Nephron (organoid): ENCODE measurements at regions not wholly inside any gene's neighbourhood (a gene's known extent, or its start where the extent isn't known, plus 50 kb on each side); places are given as distances from the start of the nearest gene placed in this dataset.
A peak's percentile ranks its signal among the peaks of the same experiment; 100 is the strongest.

Experiments used
- H3K27ac Mint-ChIP-seq, 3 experiments: 2 replicates each; pipeline ENCODE4 v1.8.0; 2020; ENCODE audit warnings: mixed read lengths in 3 of 3, mild to moderate bottlenecking in 2 of 3, moderate library complexity in 1 of 3
- H3K27me3 Mint-ChIP-seq: 2 replicates; pipeline ENCODE4 v1.8.0; 2021; ENCODE audit warnings: low read depth, mild to moderate bottlenecking, moderate library complexity, mixed read lengths
- H3K36me3 Mint-ChIP-seq: 2 replicates; pipeline ENCODE4 v1.8.0; 2020; ENCODE audit warnings: low read depth, mixed read lengths
- H3K4me1 Mint-ChIP-seq: 2 replicates; pipeline ENCODE4 v1.8.0; 2020; ENCODE audit warnings: mixed read lengths
- H3K4me3 Mint-ChIP-seq, 3 experiments: 2 replicates each; pipeline ENCODE4 v1.8.0; 2020; ENCODE audit warnings: mild to moderate bottlenecking in 3 of 3, mixed read lengths in 3 of 3, moderate library complexity in 2 of 3
- H3K9me3 Mint-ChIP-seq: 2 replicates; pipeline ENCODE4 v1.8.0; 2020; ENCODE audit warnings: mixed read lengths
- CTCF ChIP-seq, 3 experiments: fragments of 200-600 bp; sonication (generic); IDR thresholded peaks; one replicate each; pipeline ENCODE4 v1.5.0; 2021; ENCODE audit warnings: antibody characterized with exemption in 3 of 3; ENCODE audit not compliant: unreplicated experiment in 3 of 3

DNA sequence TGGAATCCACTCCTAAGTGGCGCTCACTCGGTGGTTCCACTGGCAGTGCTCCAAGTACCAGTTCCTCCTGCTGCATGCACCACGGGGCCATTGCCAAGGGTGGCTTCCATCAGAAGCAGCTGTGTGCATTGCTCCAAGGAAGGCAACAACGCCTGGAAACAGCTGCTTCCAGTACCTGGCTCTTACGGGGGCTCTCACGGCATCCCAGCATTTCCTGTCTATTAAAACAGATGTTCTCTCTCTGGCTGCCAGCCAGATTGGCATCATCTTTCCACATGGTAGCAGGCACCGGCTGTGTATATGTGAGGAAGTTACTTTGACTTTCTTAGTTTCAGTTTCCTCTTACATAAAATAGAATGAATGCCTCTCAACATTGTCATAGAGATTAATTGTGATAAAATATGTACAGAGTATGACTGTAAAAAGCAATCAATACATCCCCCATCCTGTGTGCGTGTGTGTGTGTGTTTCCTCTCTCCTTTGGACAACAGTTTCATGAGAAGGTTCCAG, 84.9 kb downstream of the CMPK2 start:
- H3K4me1 Mint-ChIP-seq = peaks cover 13% of the 10 kb centered on the region
- no peaks in the 10 kb centered on the region for H3K36me3 Mint-ChIP-seq
- peaks cover 12% of the 10 kb centered on the region for H3K9me3 Mint-ChIP-seq
- TF ChIP-seq CTCF (IDR thresholded peaks at IDR 0.05; ENCODE audit: unreplicated experiment in 3 of 3) = no peak
- H3K27me3 Mint-ChIP-seq = peaks cover 13% of the 10 kb centered on the region
- peak overlapping the region in 2 of 3 experiments; percentile 17 to 29 for H3K27ac Mint-ChIP-seq
- no peak overlapping the region for H3K4me3 Mint-ChIP-seq

- H3K36me3 Mint-ChIP-seq = no peaks in the 10 kb centered on the region
- peaks cover 13% of the 10 kb centered on the region for H3K27me3 Mint-ChIP-seq
- H3K9me3 Mint-ChIP-seq = peaks cover 13% of the 10 kb centered on the region
- H3K4me3 Mint-ChIP-seq = no peak overlapping the region
- H3K4me1 Mint-ChIP-seq = peaks cover 13% of the 10 kb centered on the region
- H3K27ac Mint-ChIP-seq = no peak overlapping the region
- TF ChIP-seq CTCF (IDR thresholded peaks at IDR 0.05; ENCODE audit: unreplicated experiment in 3 of 3) = no peak
Measured at GRCh38 chr2:6782517-6783237, 83.0 kb downstream of the CMPK2 start.

DNA sequence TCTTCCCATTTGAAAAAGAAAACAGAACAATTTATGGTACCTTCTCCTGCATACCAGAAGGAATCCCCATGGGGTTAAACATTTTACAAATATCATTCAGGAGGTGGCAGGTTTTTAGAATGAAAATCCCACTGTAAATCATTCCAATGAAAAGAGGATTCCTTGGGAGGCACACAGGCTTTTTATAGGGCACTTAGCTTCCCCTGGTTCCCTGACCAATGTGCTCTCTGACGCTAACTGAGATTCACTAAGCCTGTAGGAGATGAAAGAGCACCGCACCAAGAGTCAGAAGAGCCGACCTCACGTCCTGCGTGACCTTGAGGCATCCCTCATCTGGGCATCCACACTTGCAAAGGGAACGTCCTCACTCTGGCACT, 82.5 kb downstream of the CMPK2 start:
- H3K36me3 Mint-ChIP-seq = no peaks in the 10 kb centered on the region
- peaks cover 13% of the 10 kb centered on the region for H3K27me3 Mint-ChIP-seq
- H3K9me3 Mint-ChIP-seq = peaks cover 10% of the 10 kb centered on the region
- H3K4me3 Mint-ChIP-seq = no peak overlapping the region
- no peak for TF ChIP-seq CTCF (IDR thresholded peaks at IDR 0.05; ENCODE audit: unreplicated experiment in 3 of 3)
- peaks cover 13% of the 10 kb centered on the region for H3K4me1 Mint-ChIP-seq
- H3K27ac Mint-ChIP-seq = no peak overlapping the region

DNA sequence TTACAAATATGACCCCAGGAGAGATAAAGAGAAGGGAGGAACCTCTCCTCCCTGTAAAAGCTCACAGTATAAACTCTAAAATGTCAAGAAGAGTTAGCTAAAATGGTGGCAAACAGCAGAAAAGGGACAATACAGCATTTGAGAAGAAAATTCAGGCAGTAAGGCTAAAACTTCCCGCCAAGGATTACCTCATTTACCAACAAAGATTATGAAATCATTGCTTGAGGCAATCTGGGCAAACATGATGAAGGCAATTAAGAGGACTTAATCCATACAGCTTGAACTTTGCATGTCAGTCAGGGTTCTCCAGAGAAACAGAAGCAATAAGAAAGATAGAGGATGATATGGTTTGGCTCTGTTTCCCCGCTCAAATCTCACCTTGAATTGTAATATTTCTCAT, 81.4 kb downstream of the CMPK2 start:
- Mint-ChIP-seq H3K36me3 (no peaks in the 10 kb centered on the region), H3K27ac (no peak overlapping the region), H3K4me3 (no peak overlapping the region), H3K4me1 (peaks cover 13% of the 10 kb centered on the region), H3K27me3 (peaks cover 18% of the 10 kb centered on the region), H3K9me3 (peaks cover 10% of the 10 kb centered on the region)
- no peak for TF ChIP-seq CTCF (IDR thresholded peaks at IDR 0.05; ENCODE audit: unreplicated experiment in 3 of 3)

DNA sequence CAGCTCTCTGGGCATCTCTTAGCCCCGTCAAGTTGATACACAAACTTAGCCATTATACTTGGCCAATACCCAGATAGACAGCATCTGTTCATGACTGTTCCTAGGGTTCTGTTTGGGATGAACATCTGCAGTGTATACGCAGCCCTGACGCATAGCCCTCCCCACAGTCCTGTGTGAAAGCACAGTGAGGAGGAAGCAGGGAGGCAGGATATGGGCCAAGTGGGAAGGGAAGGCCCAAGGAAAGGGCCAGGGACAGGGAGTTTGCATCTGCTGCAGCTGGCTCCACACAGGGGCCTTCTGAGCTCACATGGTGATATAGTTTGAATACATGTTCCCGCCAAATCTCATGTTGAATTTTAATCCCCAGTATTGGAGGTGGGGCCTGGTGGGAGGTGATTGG, 80.2 kb downstream of the CMPK2 start:
- H3K4me1 Mint-ChIP-seq = peaks cover 5% of the 10 kb centered on the region
- no peak overlapping the region for H3K27ac Mint-ChIP-seq
- no peaks in the 10 kb centered on the region for H3K36me3 Mint-ChIP-seq
- peaks cover 10% of the 10 kb centered on the region for H3K9me3 Mint-ChIP-seq
- no peak overlapping the region for H3K4me3 Mint-ChIP-seq
- no peak for TF ChIP-seq CTCF (IDR thresholded peaks at IDR 0.05; ENCODE audit: unreplicated experiment in 3 of 3)
- H3K27me3 Mint-ChIP-seq = peaks cover 21% of the 10 kb centered on the region

DNA sequence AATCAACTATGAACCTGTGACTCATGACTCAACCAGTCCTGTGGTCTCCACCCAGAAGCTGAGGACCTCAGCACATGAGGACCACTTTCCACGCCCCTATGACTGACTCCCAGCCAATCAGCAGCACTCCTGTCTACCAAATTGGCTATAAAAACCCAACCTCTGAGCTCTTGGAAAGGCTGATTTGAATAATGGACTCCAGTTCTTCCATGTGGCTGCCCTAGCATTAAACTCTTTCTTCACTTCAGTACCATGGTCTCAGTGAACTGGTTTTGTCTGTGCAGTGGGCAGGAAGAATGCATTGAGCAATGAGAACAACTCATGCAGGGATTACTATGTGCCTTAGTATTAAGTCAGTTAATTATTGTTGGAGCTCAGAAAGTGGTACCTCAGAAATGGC, 78.3 kb downstream of the CMPK2 start:
- Mint-ChIP-seq H3K4me1 (no peaks in the 10 kb centered on the region), H3K36me3 (no peaks in the 10 kb centered on the region), H3K27me3 (peaks cover 20% of the 10 kb centered on the region), H3K27ac (no peak overlapping the region), H3K4me3 (no peak overlapping the region), H3K9me3 (peaks cover 10% of the 10 kb centered on the region)
- TF ChIP-seq CTCF (IDR thresholded peaks at IDR 0.05; ENCODE audit: unreplicated experiment in 3 of 3) = no peak
